Calu3 (cell line): ENCODE measurements at regions not wholly inside any gene's neighbourhood (a gene's known extent, or its start where the extent isn't known, plus 50 kb on each side); places are given as distances from the start of the nearest gene placed in this dataset.
"Not testable (repeated sequence)": the region's sequence is repeated elsewhere in the genome, so short reads cannot be mapped to it uniquely, and the experiment has no call there.

Experiments
- BruUV-seq: library from RNA; stranded (reverse); fragments of 400-500 nt; replicated peaks from 2 replicates; lab custom pipeline; 2021; lab: Mats Ljungman, UMichigan
- CTCF ChIA-PET: fragments of 300-600 bp; sonication (Branson Sonifier 250); formaldehyde crosslinking; loops from one replicate; lab custom pipeline; 2022; ENCODE audit warnings: antibody characterized with exemption; lab: Charles Lee
- DNase-seq: peaks from one replicate; pipeline ENCODE4 v3.0.0; 2022
- H3K27ac Mint-ChIP-seq: one replicate; pipeline ENCODE4 v1.8.0; 2022; ENCODE audit warnings: mixed read lengths; ENCODE audit not compliant: unreplicated experiment
- H3K27me3 Mint-ChIP-seq: one replicate; pipeline ENCODE4 v1.8.0; 2022; ENCODE audit warnings: mixed read lengths; ENCODE audit not compliant: unreplicated experiment
- H3K36me3 Mint-ChIP-seq: one replicate; pipeline ENCODE4 v1.8.0; 2022; ENCODE audit warnings: mild to moderate bottlenecking, moderate library complexity, mixed read lengths; ENCODE audit not compliant: insufficient read depth, unreplicated experiment
- H3K4me1 Mint-ChIP-seq: one replicate; pipeline ENCODE4 v1.8.0; 2022; ENCODE audit warnings: mild to moderate bottlenecking, low read depth, mixed read lengths; ENCODE audit not compliant: unreplicated experiment
- H3K4me3 Mint-ChIP-seq: one replicate; pipeline ENCODE4 v1.8.0; 2022; ENCODE audit warnings: mild to moderate bottlenecking, low read depth, moderate library complexity, mixed read lengths; ENCODE audit not compliant: unreplicated experiment
- H3K9me3 Mint-ChIP-seq: one replicate; pipeline ENCODE4 v1.8.0; 2022; ENCODE audit warnings: low read depth, mixed read lengths; ENCODE audit not compliant: unreplicated experiment
- CTCF ChIP-seq: fragments of 200-600 bp; IDR thresholded peaks from one replicate; pipeline ENCODE4 v1.8.0; 2022; ENCODE audit warnings: antibody characterized with exemption; ENCODE audit not compliant: unreplicated experiment
- intact Hi-C: fragments of 100-400 bp; cut with micrococcal nuclease; formaldehyde crosslinking; loops from one replicate; pipeline ENCODE4 v1.10.0; 2022; ENCODE audit not compliant: unreplicated experiment

DNA sequence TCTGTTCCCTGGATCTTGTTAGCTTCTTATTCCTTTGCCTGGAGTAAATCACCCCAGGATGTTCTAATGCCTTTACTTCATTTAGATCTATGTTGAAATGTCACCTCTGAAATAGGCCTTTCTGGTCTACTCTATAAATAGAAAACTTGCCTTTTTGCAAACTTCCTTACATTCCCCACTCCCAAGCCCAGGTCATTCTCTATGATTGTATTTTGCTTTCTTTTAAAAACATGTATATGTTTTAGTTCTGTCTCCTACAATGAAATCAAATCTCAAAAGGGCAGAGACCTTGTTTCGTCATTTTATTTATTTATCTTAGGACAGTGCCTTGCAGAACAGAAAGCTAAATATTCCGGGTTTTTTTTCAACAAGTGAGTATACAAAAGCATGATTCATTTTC, 1657.7 kb upstream of the C9orf72 start:
- no TSS peak for BruUV-seq
- CTCF ChIA-PET = no interaction called here
- DNase-seq = no peak
- H3K9me3 Mint-ChIP-seq = no peaks in the 10 kb centered on the region
- H3K27me3 Mint-ChIP-seq = no peaks in the 10 kb centered on the region
- H3K4me3 Mint-ChIP-seq = no peak overlapping the region
- no peak overlapping the region for H3K27ac Mint-ChIP-seq
- no peak for TF ChIP-seq CTCF
- H3K36me3 Mint-ChIP-seq = no peaks in the 10 kb centered on the region
- intact Hi-C loops = no loop called here
- H3K4me1 Mint-ChIP-seq = no peaks in the 10 kb centered on the region

GRCh38 chr9:29233193-29233592, 1659.9 kb upstream of the C9orf72 start:
- no peak overlapping the region for H3K4me3 Mint-ChIP-seq
- intact Hi-C loops = no loop called here
- no peaks in the 10 kb centered on the region for H3K9me3 Mint-ChIP-seq
- H3K4me1 Mint-ChIP-seq = no peaks in the 10 kb centered on the region
- no peak overlapping the region for H3K27ac Mint-ChIP-seq
- BruUV-seq = no TSS peak
- H3K27me3 Mint-ChIP-seq = no peaks in the 10 kb centered on the region
- no peak for TF ChIP-seq CTCF
- DNase-seq = no peak
- CTCF ChIA-PET = no interaction called here
- no peaks in the 10 kb centered on the region for H3K36me3 Mint-ChIP-seq

- Mint-ChIP-seq H3K27ac (no peak overlapping the region), H3K4me3 (no peak overlapping the region), H3K27me3 (no peaks in the 10 kb centered on the region), H3K4me1 (no peaks in the 10 kb centered on the region), H3K9me3 (no peaks in the 10 kb centered on the region), H3K36me3 (no peaks in the 10 kb centered on the region)
- BruUV-seq = no TSS peak
- no peak for DNase-seq
- intact Hi-C loops = no loop called here
- TF ChIP-seq CTCF = no peak
- CTCF ChIA-PET = no interaction called here
These were observed 1668.0 kb upstream of the C9orf72 start for GRCh38 chr9:29241320-29241719.

GRCh38 chr9:29245351-29245750, 1672.1 kb upstream of the C9orf72 start:
- DNase-seq = no peak
- no peaks in the 10 kb centered on the region for H3K27me3 Mint-ChIP-seq
- BruUV-seq = no TSS peak
- no peaks in the 10 kb centered on the region for H3K4me1 Mint-ChIP-seq
- no peak overlapping the region for H3K27ac Mint-ChIP-seq
- H3K4me3 Mint-ChIP-seq = no peak overlapping the region
- no peak for TF ChIP-seq CTCF
- intact Hi-C loops = no loop called here
- H3K9me3 Mint-ChIP-seq = no peaks in the 10 kb centered on the region
- H3K36me3 Mint-ChIP-seq = no peaks in the 10 kb centered on the region
- CTCF ChIA-PET = no interaction called here

GRCh38 chr9:29270400-29270799, 1697.1 kb upstream of the C9orf72 start:
- H3K27ac Mint-ChIP-seq, H3K9me3 Mint-ChIP-seq, H3K27me3 Mint-ChIP-seq, intact Hi-C loops, H3K36me3 Mint-ChIP-seq, DNase-seq, CTCF ChIA-PET, H3K4me1 Mint-ChIP-seq, BruUV-seq, H3K4me3 Mint-ChIP-seq: not testable (repeated sequence)
